NCI-H748 (cell line): ENCODE measurements at regions not wholly inside any gene's neighbourhood (a gene's known extent, or its start where the extent isn't known, plus 50 kb on each side); places are given as distances from the start of the nearest gene placed in this dataset.

Experiments used
- DNase-seq: peaks from one replicate; lab custom pipeline; 2025; ENCODE audit not compliant: unreplicated experiment; lab: John Stamatoyannopoulos, UW

- no peak for DNase-seq
Observed at GRCh38 chr1:38436006-38436405, 389.4 kb upstream of the POU3F1 start.

GRCh38 chr1:38433084-38433722 is 386.6 kb upstream of the POU3F1 start:
- DNase-seq = no peak

- no peak for DNase-seq
Observed at GRCh38 chr1:38431535-38432376, 385.2 kb upstream of the POU3F1 start.

GRCh38 chr1:38430949-38431348 is 384.4 kb upstream of the POU3F1 start:
- no peak for DNase-seq

- no peak for DNase-seq
Observed at GRCh38 chr1:38424677-38425076, 378.1 kb upstream of the POU3F1 start.

GRCh38 chr1:38420666-38421065 is 374.1 kb upstream of the POU3F1 start:
- DNase-seq = no peak

GRCh38 chr1:38418195-38419030 is 371.8 kb upstream of the POU3F1 start:
- no peak for DNase-seq

- peak; percentile 10 for DNase-seq
Observed at GRCh38 chr1:38403667-38404066, 357.1 kb upstream of the POU3F1 start.

- no peak for DNase-seq
Observed at GRCh38 chr1:38402230-38402815, 355.7 kb upstream of the POU3F1 start.

- no peak for DNase-seq
Observed at GRCh38 chr1:38396606-38397005, 350.0 kb upstream of the POU3F1 start.

- DNase-seq = no peak
Observed at GRCh38 chr1:38394303-38394702, 347.7 kb upstream of the POU3F1 start.

GRCh38 chr1:38392861-38393260 is 346.3 kb upstream of the POU3F1 start:
- DNase-seq = no peak

- DNase-seq = no peak
Observed at GRCh38 chr1:38381256-38381655, 334.7 kb upstream of the POU3F1 start.

GRCh38 chr1:38376577-38376976 is 330.0 kb upstream of the POU3F1 start:
- no peak for DNase-seq

GRCh38 chr1:38375035-38375434 is 328.4 kb upstream of the POU3F1 start:
- DNase-seq = no peak

- no peak for DNase-seq
Observed at GRCh38 chr1:38371505-38371844, 324.9 kb upstream of the POU3F1 start.

- DNase-seq = no peak
Observed at GRCh38 chr1:38370716-38371504, 324.3 kb upstream of the POU3F1 start.

GRCh38 chr1:38365242-38365641 is 318.6 kb upstream of the POU3F1 start:
- no peak for DNase-seq

GRCh38 chr1:38361566-38361965 is 315.0 kb upstream of the POU3F1 start:
- no peak for DNase-seq

- no peak for DNase-seq
Observed at GRCh38 chr1:38360807-38361206, 314.2 kb upstream of the POU3F1 start.

GRCh38 chr1:38353956-38354355 is 307.4 kb upstream of the POU3F1 start:
- DNase-seq = no peak
